ENCODE measurements at regions not wholly inside any gene's neighbourhood (a gene's known extent, or its start where the extent isn't known, plus 50 kb on each side); places are given as distances from the start of the nearest gene placed in this dataset.
A peak's percentile ranks its signal among the peaks of the same experiment; 100 is the strongest.
"Not testable (repeated sequence)": the region's sequence is repeated elsewhere in the genome, so short reads cannot be mapped to it uniquely, and the experiment has no call there.

DNA sequence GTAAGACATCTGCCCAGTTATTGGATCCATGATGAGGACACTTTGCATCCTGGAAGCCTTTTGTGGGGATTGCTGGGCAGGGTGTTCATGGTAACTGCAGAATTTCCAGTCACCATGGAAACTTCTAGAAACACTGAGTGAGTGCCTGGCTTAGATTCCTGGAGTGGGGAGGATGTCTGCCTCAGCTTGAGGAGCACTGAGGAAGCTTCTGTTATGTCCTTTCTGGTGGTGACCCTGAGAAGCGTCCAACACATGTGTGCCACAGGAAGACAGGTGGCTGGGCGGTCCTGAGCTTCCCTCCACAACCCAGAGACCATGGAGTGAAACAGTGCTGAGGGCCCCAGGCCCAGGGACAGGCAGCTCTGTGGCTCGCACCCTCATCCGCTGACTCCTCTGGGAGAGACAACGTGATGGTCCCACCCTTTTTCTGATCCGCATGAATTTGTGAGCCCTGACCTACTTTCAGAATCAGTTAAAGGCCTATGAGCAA lies 191.8 kb upstream of the CXCL12 start:
- H3K4me3 ChIP-seq (replicated peaks in 1 of 2; ENCODE audit: low read depth in 2 of 2, low read length in 2 of 2), result no peak overlapping the region
- TF ChIP-seq, protein P1, sequence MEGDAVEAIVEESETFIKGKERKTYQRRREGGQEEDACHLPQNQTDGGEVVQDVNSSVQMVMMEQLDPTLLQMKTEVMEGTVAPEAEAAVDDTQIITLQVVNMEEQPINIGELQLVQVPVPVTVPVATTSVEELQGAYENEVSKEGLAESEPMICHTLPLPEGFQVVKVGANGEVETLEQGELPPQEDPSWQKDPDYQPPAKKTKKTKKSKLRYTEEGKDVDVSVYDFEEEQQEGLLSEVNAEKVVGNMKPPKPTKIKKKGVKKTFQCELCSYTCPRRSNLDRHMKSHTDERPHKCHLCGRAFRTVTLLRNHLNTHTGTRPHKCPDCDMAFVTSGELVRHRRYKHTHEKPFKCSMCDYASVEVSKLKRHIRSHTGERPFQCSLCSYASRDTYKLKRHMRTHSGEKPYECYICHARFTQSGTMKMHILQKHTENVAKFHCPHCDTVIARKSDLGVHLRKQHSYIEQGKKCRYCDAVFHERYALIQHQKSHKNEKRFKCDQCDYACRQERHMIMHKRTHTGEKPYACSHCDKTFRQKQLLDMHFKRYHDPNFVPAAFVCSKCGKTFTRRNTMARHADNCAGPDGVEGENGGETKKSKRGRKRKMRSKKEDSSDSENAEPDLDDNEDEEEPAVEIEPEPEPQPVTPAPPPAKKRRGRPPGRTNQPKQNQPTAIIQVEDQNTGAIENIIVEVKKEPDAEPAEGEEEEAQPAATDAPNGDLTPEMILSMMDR (IDR thresholded peaks at IDR 0.05; ENCODE audit: low read depth, low read length), result no peak
- DNase-seq (ENCODE audit: low read depth in 2 of 2), result peak; percentile 84 to 92

DNA sequence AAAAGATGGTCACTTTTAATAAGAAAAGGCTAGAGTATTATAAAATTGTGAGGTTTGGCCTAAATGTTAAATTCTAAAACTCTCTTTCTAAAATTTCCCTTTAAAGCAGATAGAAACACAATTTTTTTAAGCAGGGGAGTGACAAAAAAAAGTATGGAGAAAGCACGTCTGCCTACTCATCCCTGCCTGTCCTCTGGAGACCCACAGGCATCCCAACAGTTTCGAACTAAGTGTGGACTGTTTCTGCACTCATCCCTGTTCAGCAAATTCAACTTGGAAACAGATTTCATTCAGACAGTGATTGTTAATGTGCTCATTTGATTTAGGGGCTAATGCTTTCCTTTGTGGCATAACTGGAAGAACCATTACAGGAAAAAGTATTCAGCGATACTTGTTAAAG lies 192.6 kb upstream of the CXCL12 start:
- DNase-seq (ENCODE audit: low read depth in 2 of 2), result peak in 1 of 2 donors; percentile 40
- no peak overlapping the region for H3K4me3 ChIP-seq (replicated peaks in 1 of 2; ENCODE audit: low read depth in 2 of 2, low read length in 2 of 2)

DNA sequence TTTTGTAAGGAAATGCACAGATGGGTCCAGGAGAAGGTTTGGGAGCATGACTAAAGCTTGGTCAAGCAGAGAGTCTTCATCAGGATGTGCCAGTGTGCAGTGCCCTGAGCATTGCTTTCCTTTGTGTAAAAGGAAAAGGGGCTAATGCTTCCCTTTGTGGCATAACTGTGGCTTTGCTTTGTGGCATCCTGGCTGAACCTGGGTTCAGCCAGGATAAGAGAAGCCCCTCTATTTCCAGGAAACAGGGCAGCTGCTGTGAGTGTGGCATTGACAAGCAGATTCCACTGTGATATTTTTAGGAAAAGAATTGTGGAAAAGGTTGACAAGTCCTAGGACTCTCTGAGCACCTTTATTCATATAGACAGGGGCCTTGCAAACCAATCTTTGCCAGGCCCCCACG lies 193.4 kb upstream of the CXCL12 start:
- DNase-seq (ENCODE audit: low read depth in 2 of 2), result no peak
- TF ChIP-seq, protein P1 (IDR thresholded peaks at IDR 0.05; ENCODE audit: low read depth, low read length), result no peak
- H3K4me3 ChIP-seq (replicated peaks in 1 of 2; ENCODE audit: low read depth in 2 of 2, low read length in 2 of 2), result no peak overlapping the region

More for the DNA sequence above, 192.6 kb upstream of the CXCL12 start:
- TF ChIP-seq, protein P1 (IDR thresholded peaks at IDR 0.05; ENCODE audit: low read depth, low read length), result no peak

DNA sequence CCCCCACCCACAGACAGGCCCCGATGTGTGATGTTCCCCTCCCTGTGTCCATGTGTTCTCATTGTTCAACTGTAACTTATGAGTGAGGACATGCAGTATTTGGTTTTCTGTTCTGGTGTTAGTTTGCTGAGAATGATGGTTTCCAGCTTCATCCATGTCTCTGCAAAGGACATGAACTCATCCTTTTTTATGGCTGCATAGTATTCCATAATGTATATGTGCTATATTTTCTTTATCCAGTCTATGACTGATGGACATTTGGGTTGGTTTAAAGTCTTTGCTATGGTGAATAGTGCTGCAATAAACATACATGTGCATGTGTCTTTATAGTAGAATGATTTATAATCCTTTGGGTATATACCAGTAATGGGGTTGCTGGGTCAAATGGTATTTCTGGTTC lies 194.1 kb upstream of the CXCL12 start:
- H3K4me3 ChIP-seq (replicated peaks in 1 of 2; ENCODE audit: low read depth in 2 of 2, low read length in 2 of 2); DNase-seq (ENCODE audit: low read depth in 2 of 2): not testable (repeated sequence)

DNA sequence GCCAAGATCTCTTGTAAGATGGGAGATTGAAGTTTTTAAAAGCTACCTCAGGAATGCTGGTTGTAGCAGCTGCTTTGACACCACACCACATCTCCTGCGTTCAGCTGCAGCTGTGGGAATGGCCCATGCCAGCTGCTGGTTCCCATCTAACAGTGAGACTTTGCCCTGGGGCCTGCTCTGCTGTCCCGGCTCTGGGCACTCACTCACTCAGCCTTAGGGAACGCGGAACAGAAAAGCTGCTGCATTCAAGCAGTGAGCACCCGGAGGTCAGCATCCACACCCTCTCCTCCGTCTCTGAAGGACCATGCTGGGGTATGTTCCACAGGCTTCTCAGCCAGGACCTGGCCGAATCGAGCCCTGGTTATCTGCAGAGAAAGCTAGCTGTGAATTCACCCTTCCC lies 197.1 kb upstream of the CXCL12 start:
- TF ChIP-seq, protein P1 (IDR thresholded peaks at IDR 0.05; ENCODE audit: low read depth, low read length), result no peak
- H3K4me3 ChIP-seq (replicated peaks in 1 of 2; ENCODE audit: low read depth in 2 of 2, low read length in 2 of 2), result no peak overlapping the region
- no peak for DNase-seq (ENCODE audit: low read depth in 2 of 2)

DNA sequence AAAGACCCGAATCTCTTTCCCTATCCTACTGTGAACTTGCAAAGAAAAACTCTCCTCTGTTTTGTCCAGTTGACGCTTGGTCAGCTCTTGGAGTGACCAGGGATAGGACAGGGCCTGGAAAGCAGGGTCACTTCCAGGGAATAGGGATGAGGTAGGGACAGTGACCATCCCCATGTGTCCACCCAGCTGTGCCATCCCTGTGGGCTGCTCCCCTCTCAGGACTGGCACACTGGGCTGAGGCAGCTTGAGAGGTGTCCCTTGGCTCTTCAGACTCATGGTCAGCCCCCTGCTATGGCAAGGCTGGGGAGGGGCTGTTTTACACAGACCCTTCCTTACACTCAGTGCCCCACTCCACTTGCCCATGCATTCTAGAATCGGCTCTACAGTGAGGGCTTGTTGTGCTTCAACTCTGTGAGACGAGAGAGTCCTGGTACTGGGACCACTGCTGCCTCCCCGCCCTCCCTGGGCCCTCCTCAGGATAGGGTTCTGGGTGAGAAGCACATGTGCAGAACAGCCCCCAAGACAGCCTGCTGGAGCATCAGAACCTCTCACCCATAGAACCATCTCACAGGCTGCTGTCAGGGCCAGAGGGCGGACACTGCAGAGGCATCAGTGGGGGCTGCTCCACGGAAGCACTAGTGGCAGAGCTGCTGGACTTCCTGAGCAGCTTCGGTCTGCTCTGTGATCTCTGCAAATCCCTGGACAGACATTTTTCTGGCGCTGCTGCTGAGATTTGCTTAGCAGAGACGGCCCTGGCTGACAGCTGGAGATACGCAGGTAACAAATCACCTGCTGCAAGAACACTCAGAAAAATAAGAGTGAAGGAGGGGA lies 202.8 kb upstream of the CXCL12 start:
- no peak for DNase-seq (ENCODE audit: low read depth in 2 of 2)
- H3K4me3 ChIP-seq (replicated peaks in 1 of 2; ENCODE audit: low read depth in 2 of 2, low read length in 2 of 2), result no peak overlapping the region
- TF ChIP-seq, protein P1 (IDR thresholded peaks at IDR 0.05; ENCODE audit: low read depth, low read length), result no peak

DNA sequence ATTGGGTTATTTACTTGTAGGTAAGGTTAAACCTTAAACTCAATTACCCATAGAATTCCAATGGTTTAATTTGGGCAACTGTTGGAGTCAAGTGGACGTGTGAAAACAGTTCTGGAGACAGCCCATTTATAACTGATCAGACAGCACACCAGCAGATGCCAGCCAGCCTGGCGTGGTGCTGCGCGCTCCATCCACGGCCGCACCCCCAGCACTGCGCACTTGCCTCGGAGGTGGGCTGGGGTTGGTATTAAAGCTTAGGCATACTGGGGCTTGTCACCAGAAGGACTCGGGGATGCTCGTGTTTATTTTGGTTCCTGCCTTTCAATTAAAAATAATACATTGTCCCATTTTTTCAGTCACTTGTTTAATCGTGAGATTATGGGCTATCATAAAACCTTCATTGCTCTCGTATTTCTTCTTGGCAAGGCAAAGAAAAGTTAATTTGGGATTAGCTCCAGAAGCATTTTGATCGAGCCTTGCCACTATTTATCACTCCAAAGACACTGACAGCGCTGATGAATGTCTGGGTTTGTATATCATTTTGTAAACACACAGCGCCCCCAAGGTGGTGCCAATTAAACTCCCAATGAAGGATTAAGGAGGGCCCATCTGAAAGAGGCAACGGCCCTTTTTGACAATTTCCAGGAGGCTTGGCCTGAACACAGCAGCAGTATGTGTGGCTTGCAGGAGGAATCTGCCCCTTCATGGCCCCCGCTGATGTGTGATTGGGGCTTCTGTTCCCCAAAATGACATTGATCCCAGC lies 204.5 kb upstream of the CXCL12 start:
- TF ChIP-seq, protein P1 (IDR thresholded peaks at IDR 0.05; ENCODE audit: low read depth, low read length), result no peak
- no peak overlapping the region for H3K4me3 ChIP-seq (replicated peaks in 1 of 2; ENCODE audit: low read depth in 2 of 2, low read length in 2 of 2)
- DNase-seq (ENCODE audit: low read depth in 2 of 2), result no peak
